ENCODE measurements at regions not wholly inside any gene's neighbourhood (a gene's known extent, or its start where the extent isn't known, plus 50 kb on each side); places are given as distances from the start of the nearest gene placed in this dataset.

GRCh38 chr18:10120622-10121021 is 206.8 kb downstream of the VAPA start:
- H3K4me3 ChIP-seq (ENCODE audit: low read depth, low read length): no peak overlapping the region
- peak; percentile 45 for DNase-seq (ENCODE audit: low read depth)
- no peak for TF ChIP-seq CTCF (IDR thresholded peaks at IDR 0.05; ENCODE audit: insufficient read depth, low read depth, low read length)

GRCh38 chr18:10121028-10121427 is 207.2 kb downstream of the VAPA start:
- no peak for TF ChIP-seq CTCF (IDR thresholded peaks at IDR 0.05; ENCODE audit: insufficient read depth, low read depth, low read length)
- no peak overlapping the region for H3K4me3 ChIP-seq (ENCODE audit: low read depth, low read length)
- no peak for DNase-seq (ENCODE audit: low read depth)

- H3K4me3 ChIP-seq (ENCODE audit: low read depth, low read length): no peak overlapping the region
- no peak for TF ChIP-seq CTCF (IDR thresholded peaks at IDR 0.05; ENCODE audit: insufficient read depth, low read depth, low read length)
- peak; percentile 94 for DNase-seq (ENCODE audit: low read depth)
These were observed 208.1 kb downstream of the VAPA start for GRCh38 chr18:10121786-10122515.

- no peak for TF ChIP-seq CTCF (IDR thresholded peaks at IDR 0.05; ENCODE audit: insufficient read depth, low read depth, low read length)
- H3K4me3 ChIP-seq (ENCODE audit: low read depth, low read length): no peak overlapping the region
- no peak for DNase-seq (ENCODE audit: low read depth)
These were observed 209.5 kb downstream of the VAPA start for GRCh38 chr18:10122988-10123950.

- no peak for DNase-seq (ENCODE audit: low read depth)
- no peak for TF ChIP-seq CTCF (IDR thresholded peaks at IDR 0.05; ENCODE audit: insufficient read depth, low read depth, low read length)
- no peak overlapping the region for H3K4me3 ChIP-seq (ENCODE audit: low read depth, low read length)
These were observed 210.3 kb downstream of the VAPA start for GRCh38 chr18:10124071-10124470.

- no peak for TF ChIP-seq CTCF (IDR thresholded peaks at IDR 0.05; ENCODE audit: insufficient read depth, low read depth, low read length)
- DNase-seq (ENCODE audit: low read depth): no peak
- H3K4me3 ChIP-seq (ENCODE audit: low read depth, low read length): no peak overlapping the region
These were observed 210.7 kb downstream of the VAPA start for GRCh38 chr18:10124557-10124956.
